Mesendoderm (in vitro differentiated cells): ENCODE measurements at regions not wholly inside any gene's neighbourhood (a gene's known extent, or its start where the extent isn't known, plus 50 kb on each side); places are given as distances from the start of the nearest gene placed in this dataset.

ENCODE experiments used
- DNase-seq: peaks from one replicate; pipeline ENCODE4 v3.0.0; 2013
- H2AK5ac ChIP-seq: 2 replicates; pipeline ENCODE4 v1.6.1; 2013; ENCODE audit warnings: low read length, inconsistent platforms
- H2BK120ac ChIP-seq: 2 replicates; pipeline ENCODE4 v1.6.1; 2013; ENCODE audit warnings: low read depth, mild to moderate bottlenecking, low read length, moderate library complexity, mixed read lengths
- H2BK15ac ChIP-seq: replicated peaks from 2 replicates; pipeline ENCODE4 v1.6.1; 2013; ENCODE audit warnings: low read depth, mild to moderate bottlenecking, moderate library complexity
- H2BK5ac ChIP-seq: 2 replicates; pipeline ENCODE4 v1.6.1; 2013; ENCODE audit warnings: low read length, inconsistent platforms
- H3K18ac ChIP-seq: 2 replicates; pipeline ENCODE4 v1.6.1; 2013; ENCODE audit warnings: mild to moderate bottlenecking, low read length, mixed read lengths
- H3K23ac ChIP-seq: one replicate; pipeline ENCODE4 v1.6.1; 2013; ENCODE audit warnings: low read length
- H3K27ac ChIP-seq: 2 replicates; pipeline ENCODE4 v1.5.1; 2013; ENCODE audit warnings: low read depth, mild to moderate bottlenecking, inconsistent platforms, low read length, moderate library complexity
- H3K27me3 ChIP-seq: 2 replicates; pipeline ENCODE4 v1.6.1; 2013; ENCODE audit warnings: low read length, control low read depth, mild to moderate bottlenecking, inconsistent platforms; ENCODE audit not compliant: insufficient read depth, poor library complexity
- H3K36me3 ChIP-seq: 2 replicates; pipeline ENCODE4 v1.6.1; 2013; ENCODE audit warnings: low read length, inconsistent platforms; ENCODE audit not compliant: control insufficient read depth, insufficient read depth
- H3K4ac ChIP-seq: one replicate; pipeline ENCODE4 v1.6.1; 2013; ENCODE audit warnings: low read depth, mild to moderate bottlenecking, low read length, moderate library complexity
- H3K4me1 ChIP-seq: 2 replicates; pipeline ENCODE4 v1.6.1; 2013; ENCODE audit warnings: low read depth, low read length, inconsistent platforms; ENCODE audit not compliant: control insufficient read depth
- H3K4me2 ChIP-seq: 2 replicates; pipeline ENCODE4 v1.6.1; 2013; ENCODE audit warnings: low read length
- H3K4me3 ChIP-seq: 2 replicates; pipeline ENCODE4 v1.5.1; 2013; ENCODE audit warnings: mild to moderate bottlenecking, low read length
- H3K56ac ChIP-seq: one replicate; pipeline ENCODE4 v1.6.1; 2013; ENCODE audit warnings: low read length
- H3K79me1 ChIP-seq: 2 replicates; pipeline ENCODE4 v1.6.1; 2013; ENCODE audit warnings: low read length, inconsistent platforms
- H3K79me2 ChIP-seq: 2 replicates; pipeline ENCODE4 v1.6.1; 2013; ENCODE audit warnings: mild to moderate bottlenecking, low read length; ENCODE audit not compliant: control insufficient read depth, insufficient read depth
- H3K9ac ChIP-seq: 2 replicates; pipeline ENCODE4 v1.6.1; 2013; ENCODE audit warnings: low read length, inconsistent platforms
- H4K5ac ChIP-seq: one replicate; pipeline ENCODE4 v1.6.1; 2013; ENCODE audit warnings: low read length
- H4K8ac ChIP-seq: one replicate; pipeline ENCODE4 v1.6.1; 2013; ENCODE audit warnings: low read depth, mild to moderate bottlenecking, control low read depth, low read length, moderate library complexity
- WGBS: extraction: QIAGEN DNeasy Blood & Tissue Kit; methylation state at CpG from one replicate; pipeline ENCODE4 v1.1.7; 2013; ENCODE audit warnings: low lambda C conversion rate, missing lambda C conversion rate; ENCODE audit not compliant: insufficient coverage; ENCODE audit errors: extremely low coverage; 5-methylcytosine and 5-hydroxymethylcytosine counted together

DNA sequence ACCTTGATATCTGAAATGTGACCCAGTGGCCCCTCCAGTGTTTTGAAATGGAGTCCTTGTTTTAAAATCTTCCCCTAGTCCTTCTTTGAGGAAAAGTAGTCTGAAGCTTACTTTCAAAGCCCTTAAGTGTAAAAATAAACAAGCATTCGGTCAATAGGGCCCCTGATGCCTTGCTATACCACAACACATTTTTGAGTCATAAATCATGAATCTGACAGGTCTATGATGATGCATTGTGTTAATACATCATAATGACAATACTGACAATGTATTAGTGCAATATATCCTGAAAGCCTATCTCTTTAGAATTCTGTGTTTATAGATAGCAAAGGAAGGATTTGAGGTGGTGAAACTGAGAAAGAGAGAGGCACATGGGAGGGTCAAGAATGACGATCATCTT, 464.2 kb downstream of the MEIS1 start:
- Histone ChIP-seq H3K79me1 (no peaks in the 10 kb centered on the region), H3K4me2 (no peak overlapping the region), H3K27ac (no peak overlapping the region), H3K4me1 (peaks cover 4% of the 10 kb centered on the region), H3K36me3 (no peaks in the 10 kb centered on the region), H3K4me3 (no peak overlapping the region), H2BK5ac (no peak overlapping the region), H3K4ac (no peak overlapping the region), H2AK5ac (no peak overlapping the region), H3K56ac (no peak overlapping the region), H3K27me3 (no peaks in the 10 kb centered on the region), H3K79me2 (no peaks in the 10 kb centered on the region), H4K5ac (no peak overlapping the region), H3K9ac (no peak overlapping the region), H3K23ac (no peak overlapping the region), H3K18ac (no peak overlapping the region), H2BK15ac (no peak overlapping the region), H4K8ac (no peak overlapping the region), H2BK120ac (no peak overlapping the region)
- whole genome bisulfite sequencing: no CpG with 5 or more reads among the region's 2 CpGs
- DNase-seq: no peak

DNA sequence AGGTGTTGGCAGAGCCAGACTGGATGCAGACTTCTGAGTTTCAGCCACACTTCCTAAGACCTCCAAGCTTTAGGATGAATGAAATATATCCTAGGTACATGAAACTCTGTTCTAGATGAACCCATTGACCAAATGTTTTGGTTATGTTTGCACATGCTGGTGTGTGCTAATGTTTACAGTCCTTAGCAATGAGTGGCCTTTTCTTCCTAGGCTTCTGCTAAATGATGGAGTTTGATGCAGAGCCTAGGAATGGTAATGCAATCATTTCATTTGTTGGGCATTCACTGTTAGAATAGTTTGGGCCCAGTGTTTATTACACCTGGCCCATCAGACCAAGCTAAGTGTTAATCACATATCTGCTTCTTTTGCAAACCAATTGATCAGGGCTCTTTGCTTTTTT, 464.7 kb downstream of the MEIS1 start:
- H3K4me1 ChIP-seq: peaks cover 4% of the 10 kb centered on the region
- no peaks in the 10 kb centered on the region for H3K27me3 ChIP-seq
- H2BK15ac ChIP-seq: no peak overlapping the region
- no peak overlapping the region for H3K56ac ChIP-seq
- no peak overlapping the region for H2BK5ac ChIP-seq
- DNase-seq: no peak
- no peak overlapping the region for H3K23ac ChIP-seq
- H4K5ac ChIP-seq: no peak overlapping the region
- H3K27ac ChIP-seq: no peak overlapping the region
- no peaks in the 10 kb centered on the region for H3K79me1 ChIP-seq
- H3K4me3 ChIP-seq: no peak overlapping the region
- H3K4me2 ChIP-seq: no peak overlapping the region
- H4K8ac ChIP-seq: no peak overlapping the region
- H3K18ac ChIP-seq: no peak overlapping the region
- H2BK120ac ChIP-seq: no peak overlapping the region
- H3K36me3 ChIP-seq: no peaks in the 10 kb centered on the region
- no peak overlapping the region for H2AK5ac ChIP-seq
- H3K9ac ChIP-seq: no peak overlapping the region
- no peak overlapping the region for H3K4ac ChIP-seq
- no peaks in the 10 kb centered on the region for H3K79me2 ChIP-seq

DNA sequence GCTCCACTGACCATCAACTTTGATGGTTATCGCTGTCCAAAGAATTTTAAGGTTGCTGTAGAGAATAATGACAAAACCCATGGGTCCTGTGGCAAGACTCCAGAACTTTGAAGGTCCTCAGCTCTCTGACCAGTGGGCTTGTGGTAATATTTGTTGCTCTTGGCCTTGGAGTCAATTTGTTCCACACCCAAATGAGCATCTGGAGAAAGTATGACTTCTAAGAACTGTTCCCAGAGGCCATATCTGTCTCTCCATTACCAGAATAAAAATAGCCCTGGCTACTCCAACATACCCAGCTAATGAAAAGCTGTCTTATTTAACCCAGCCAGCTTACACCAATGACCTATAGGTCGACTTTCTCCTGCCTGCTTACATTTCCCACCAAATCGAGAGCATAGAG, 466.4 kb downstream of the MEIS1 start:
- no CpG with 5 or more reads among the region's 3 CpGs for WGBS
- H2BK5ac ChIP-seq: no peak overlapping the region
- no peak overlapping the region for H3K18ac ChIP-seq
- no peak overlapping the region for H3K27ac ChIP-seq
- H4K8ac ChIP-seq: no peak overlapping the region
- no peak overlapping the region for H2AK5ac ChIP-seq
- no peak for DNase-seq
- no peak overlapping the region for H4K5ac ChIP-seq
- no peak overlapping the region for H3K4me3 ChIP-seq
- no peaks in the 10 kb centered on the region for H3K79me1 ChIP-seq
- H2BK120ac ChIP-seq: no peak overlapping the region
- H3K23ac ChIP-seq: no peak overlapping the region
- no peaks in the 10 kb centered on the region for H3K27me3 ChIP-seq
- H3K4me2 ChIP-seq: no peak overlapping the region
- peaks cover 4% of the 10 kb centered on the region for H3K4me1 ChIP-seq
- no peak overlapping the region for H3K4ac ChIP-seq
- H3K9ac ChIP-seq: no peak overlapping the region
- no peak overlapping the region for H3K56ac ChIP-seq
- H2BK15ac ChIP-seq: no peak overlapping the region
- H3K36me3 ChIP-seq: no peaks in the 10 kb centered on the region
- H3K79me2 ChIP-seq: no peaks in the 10 kb centered on the region

DNA sequence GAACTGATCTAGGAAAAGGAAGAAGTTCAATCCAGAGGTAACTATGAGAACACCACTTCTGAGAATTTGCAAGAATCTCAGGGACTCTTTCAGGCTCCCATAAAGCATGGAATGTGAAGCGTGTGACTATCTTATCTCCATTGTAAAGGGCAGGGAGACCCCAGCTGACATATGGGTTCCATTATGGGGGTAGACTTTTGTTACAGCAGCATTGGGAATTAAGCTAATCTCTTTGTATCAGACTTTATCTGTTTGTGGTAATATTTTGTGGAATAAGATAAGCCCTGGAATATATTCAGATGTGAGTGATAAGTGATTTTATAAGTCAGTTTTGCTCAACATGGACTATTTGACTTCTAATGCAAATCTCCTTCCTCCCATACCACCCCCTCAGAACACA, 468.3 kb downstream of the MEIS1 start:
- H2BK15ac ChIP-seq: no peak overlapping the region
- WGBS: no CpG with 5 or more reads among the region's 1 CpG

DNA sequence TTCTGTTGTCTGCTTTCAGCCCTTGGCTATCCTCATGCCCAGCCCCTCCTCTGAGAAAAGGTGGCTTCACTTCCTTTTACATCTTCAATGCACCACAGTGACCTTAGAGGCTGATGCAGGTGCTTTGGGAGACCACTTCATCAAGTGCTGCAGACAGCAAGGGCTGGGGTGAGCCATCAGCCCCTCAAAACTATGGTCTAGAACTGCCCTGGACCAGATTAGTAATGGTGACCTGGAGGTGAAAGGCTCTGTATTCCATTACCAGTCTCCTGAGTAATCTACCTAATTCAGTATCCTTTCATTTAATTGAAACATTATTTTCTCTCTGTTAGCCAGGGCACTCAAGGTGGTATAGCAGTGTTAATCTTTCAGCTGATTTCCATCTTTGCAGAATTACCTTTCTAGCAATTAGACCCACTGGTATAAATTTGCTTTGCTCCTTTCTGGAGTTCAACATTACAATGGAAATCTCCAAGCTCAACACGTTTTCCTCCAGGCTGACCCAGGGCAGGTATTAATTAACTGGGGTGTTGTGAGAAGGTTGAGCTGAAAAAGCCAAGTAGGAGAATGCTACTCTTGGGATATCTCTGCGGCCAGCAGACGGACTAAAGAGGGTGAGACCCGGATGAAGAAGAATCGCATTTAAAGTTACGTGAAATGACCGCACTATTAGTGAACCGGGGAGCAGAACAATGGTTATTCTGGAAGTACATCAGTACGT, 469.0 kb downstream of the MEIS1 start:
- H3K27me3 ChIP-seq: no peaks in the 10 kb centered on the region
- H3K27ac ChIP-seq: no peak overlapping the region
- no CpG with 5 or more reads among the region's 9 CpGs for WGBS
- H2BK15ac ChIP-seq: no peak overlapping the region
- no peak overlapping the region for H3K4me2 ChIP-seq
- no peak overlapping the region for H3K18ac ChIP-seq
- no peak overlapping the region for H3K4ac ChIP-seq
- H2AK5ac ChIP-seq: no peak overlapping the region
- peaks cover 4% of the 10 kb centered on the region for H3K4me1 ChIP-seq
- no peak overlapping the region for H3K56ac ChIP-seq
- no peaks in the 10 kb centered on the region for H3K36me3 ChIP-seq
- H3K9ac ChIP-seq: no peak overlapping the region
- H3K4me3 ChIP-seq: no peak overlapping the region
- H3K23ac ChIP-seq: no peak overlapping the region
- no peak for DNase-seq
- no peak overlapping the region for H4K8ac ChIP-seq
- no peak overlapping the region for H4K5ac ChIP-seq
- H2BK5ac ChIP-seq: no peak overlapping the region
- H3K79me1 ChIP-seq: no peaks in the 10 kb centered on the region
- H3K79me2 ChIP-seq: no peaks in the 10 kb centered on the region
- H2BK120ac ChIP-seq: no peak overlapping the region

More for the DNA sequence above, 468.3 kb downstream of the MEIS1 start:
- no peak overlapping the region for H3K4me2 ChIP-seq
- H3K36me3 ChIP-seq: no peaks in the 10 kb centered on the region
- no peak overlapping the region for H3K56ac ChIP-seq
- H2BK5ac ChIP-seq: no peak overlapping the region
- H2AK5ac ChIP-seq: no peak overlapping the region
- H3K18ac ChIP-seq: no peak overlapping the region
- no peak overlapping the region for H3K23ac ChIP-seq
- H3K4me3 ChIP-seq: no peak overlapping the region
- peaks cover 4% of the 10 kb centered on the region for H3K4me1 ChIP-seq
- no peaks in the 10 kb centered on the region for H3K27me3 ChIP-seq
- no peak overlapping the region for H3K9ac ChIP-seq
- H4K8ac ChIP-seq: no peak overlapping the region
- H4K5ac ChIP-seq: no peak overlapping the region
- no peak overlapping the region for H2BK120ac ChIP-seq
- no peaks in the 10 kb centered on the region for H3K79me2 ChIP-seq
- H3K79me1 ChIP-seq: no peaks in the 10 kb centered on the region
- no peak overlapping the region for H3K4ac ChIP-seq
- H3K27ac ChIP-seq: no peak overlapping the region
- peak; percentile 57 for DNase-seq

DNA sequence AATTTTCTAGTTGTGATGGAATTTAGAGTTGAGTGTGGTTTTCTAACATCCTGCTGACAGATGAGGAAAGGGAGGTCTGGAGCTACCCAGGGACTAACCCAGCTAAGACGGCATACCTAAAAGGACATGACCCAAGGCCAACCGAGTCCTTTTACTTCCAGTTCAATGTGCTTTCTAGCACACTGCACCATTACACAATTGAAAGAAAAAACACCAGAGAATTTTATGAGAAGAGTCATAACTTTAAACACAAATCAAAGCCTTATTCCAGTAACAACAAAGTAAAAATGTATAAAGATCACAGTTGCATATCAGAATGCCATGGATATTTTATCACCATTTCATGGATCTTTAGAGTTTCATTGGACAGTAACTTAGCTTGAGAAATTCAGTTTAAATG, 480.3 kb downstream of the MEIS1 start:
- H3K23ac ChIP-seq: no peak overlapping the region
- no peak overlapping the region for H2BK120ac ChIP-seq
- H4K5ac ChIP-seq: no peak overlapping the region
- H2BK5ac ChIP-seq: no peak overlapping the region
- H3K79me2 ChIP-seq: no peaks in the 10 kb centered on the region
- WGBS: no CpG with 5 or more reads among the region's 2 CpGs
- no peak overlapping the region for H3K4me3 ChIP-seq
- no peaks in the 10 kb centered on the region for H3K4me1 ChIP-seq
- H3K56ac ChIP-seq: no peak overlapping the region
- H3K4ac ChIP-seq: no peak overlapping the region
- H3K79me1 ChIP-seq: no peaks in the 10 kb centered on the region
- DNase-seq: no peak
- no peaks in the 10 kb centered on the region for H3K27me3 ChIP-seq
- no peak overlapping the region for H3K27ac ChIP-seq
- no peak overlapping the region for H2AK5ac ChIP-seq
- no peak overlapping the region for H3K18ac ChIP-seq
- H3K36me3 ChIP-seq: no peaks in the 10 kb centered on the region
- no peak overlapping the region for H3K9ac ChIP-seq
- no peak overlapping the region for H4K8ac ChIP-seq
- no peak overlapping the region for H3K4me2 ChIP-seq
- H2BK15ac ChIP-seq: no peak overlapping the region
